ENCODE measurements at regions not wholly inside any gene's neighbourhood (a gene's known extent, or its start where the extent isn't known, plus 50 kb on each side); places are given as distances from the start of the nearest gene placed in this dataset.

DNA sequence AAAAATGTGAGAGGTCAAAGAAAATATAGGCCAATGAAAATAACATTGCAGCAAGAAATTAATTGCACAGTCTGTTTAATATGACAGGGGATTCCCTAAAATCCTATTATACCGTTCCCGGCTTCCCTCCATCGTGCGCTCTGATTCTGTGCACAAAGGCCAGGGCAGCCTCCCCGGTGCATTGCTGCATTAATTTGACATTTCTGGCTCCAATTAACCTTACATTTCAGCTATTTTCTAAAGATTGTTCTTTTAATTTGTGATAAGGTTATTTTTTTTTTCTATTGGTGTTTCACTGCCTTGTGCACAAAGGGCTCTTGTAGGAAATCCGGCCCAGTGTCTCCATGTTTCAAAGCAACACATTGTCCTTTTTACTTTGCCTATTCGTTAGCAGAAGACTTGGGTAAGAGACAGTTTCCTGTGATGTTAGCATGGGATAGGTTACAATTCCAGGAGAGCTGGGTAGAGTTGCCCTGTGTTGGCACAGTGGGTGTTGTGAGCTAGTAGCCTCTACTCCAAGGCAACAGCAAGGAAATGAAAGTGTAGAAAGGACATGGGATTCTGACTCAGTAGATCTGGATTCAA, 257.3 kb upstream of the IGF1R start:
- no peak for DNase-seq

DNA sequence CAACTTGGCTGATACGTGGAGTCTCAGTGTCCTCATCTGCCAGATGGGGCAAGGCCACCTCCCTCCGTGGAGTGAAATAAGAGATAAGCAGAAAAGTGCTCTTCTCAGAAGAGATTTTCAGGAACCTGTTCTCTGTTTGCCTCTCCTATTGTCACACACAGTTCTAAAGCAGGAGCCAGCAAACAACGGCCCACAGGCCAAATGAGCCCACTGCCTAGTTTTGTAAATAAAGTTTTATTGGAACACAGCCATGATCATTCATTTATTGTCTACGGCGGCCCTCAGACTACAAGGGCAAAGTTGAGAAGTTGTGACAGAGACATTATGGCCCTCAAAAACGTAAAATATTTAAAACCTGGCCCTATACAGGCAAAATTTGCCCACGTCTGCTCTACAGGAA, 256.8 kb upstream of the IGF1R start:
- no peak for DNase-seq

- no peak for DNase-seq
These were observed 254.9 kb upstream of the IGF1R start for GRCh38 chr15:98393471-98393870.

GRCh38 chr15:98394546-98394945, 253.8 kb upstream of the IGF1R start:
- no peak for DNase-seq

DNA sequence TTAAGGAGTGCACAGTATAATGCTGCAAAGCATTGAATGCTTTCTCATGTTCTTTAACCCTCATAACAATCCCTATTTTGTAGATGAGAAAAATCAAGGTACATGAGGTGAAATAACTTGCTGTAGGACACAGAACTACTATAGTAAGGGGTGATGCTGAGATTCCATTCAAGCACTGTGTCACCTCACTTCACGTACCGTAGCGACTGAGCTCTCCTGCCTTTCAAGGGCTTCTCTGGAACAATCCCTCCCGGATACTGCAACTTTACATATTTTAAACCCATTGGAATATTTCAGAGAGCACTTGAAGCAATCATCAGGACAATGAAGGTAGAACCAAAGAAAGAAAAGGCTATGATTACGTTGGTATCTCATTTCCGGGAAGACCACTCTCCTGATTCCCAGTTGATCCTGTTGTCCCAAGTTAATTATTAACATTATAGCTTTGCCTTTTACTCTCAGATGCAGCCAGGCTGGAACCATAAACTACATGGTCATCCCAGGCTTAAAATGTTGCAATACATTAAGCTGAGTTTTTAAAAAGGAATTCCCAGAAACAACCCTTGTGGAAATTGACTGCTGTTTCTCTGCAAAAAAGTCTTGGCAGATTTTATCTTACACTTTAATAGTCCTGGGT, 252.2 kb upstream of the IGF1R start:
- no peak for DNase-seq

- DNase-seq, result no peak
These were observed 250.9 kb upstream of the IGF1R start for GRCh38 chr15:98397419-98397818.

DNA sequence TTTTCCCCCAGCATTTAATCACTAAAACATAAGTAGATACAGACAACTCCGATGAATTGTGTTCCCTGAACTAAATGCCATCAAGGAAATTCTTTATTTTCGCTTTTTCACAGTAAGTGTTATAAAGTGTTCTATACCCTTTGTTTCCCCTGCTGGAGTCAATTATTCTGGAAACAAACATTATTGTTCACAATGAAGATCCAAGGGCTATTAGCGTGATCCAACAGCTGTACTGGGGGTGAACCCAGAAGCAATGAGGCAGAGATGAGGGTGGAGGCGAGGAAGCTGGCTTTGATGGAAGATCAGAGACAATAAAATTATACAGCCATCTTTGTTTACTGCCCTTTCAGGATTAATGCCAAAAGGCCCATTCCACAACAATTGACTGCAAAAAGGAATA, 250.3 kb upstream of the IGF1R start:
- no peak for DNase-seq

DNA sequence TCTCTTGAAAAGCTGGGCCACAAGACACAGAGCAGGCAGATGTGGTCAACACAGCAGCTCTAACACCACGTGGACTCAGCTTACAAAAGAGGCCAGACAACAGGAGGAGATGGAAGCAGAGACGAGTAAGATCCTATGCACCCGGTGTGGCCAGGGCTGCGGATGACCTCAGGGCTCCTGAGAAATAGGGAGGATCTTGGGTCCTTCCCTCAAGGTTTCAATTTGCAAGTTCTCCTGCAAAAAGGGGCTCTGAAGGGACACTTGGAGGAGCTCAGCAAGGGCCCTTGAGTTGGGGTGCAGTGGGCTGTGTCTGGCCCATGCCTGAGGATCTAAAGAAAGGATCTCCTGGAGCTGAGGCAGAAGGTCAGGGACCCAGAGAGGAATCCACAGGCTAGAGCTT, 249.5 kb upstream of the IGF1R start:
- DNase-seq, result no peak

DNA sequence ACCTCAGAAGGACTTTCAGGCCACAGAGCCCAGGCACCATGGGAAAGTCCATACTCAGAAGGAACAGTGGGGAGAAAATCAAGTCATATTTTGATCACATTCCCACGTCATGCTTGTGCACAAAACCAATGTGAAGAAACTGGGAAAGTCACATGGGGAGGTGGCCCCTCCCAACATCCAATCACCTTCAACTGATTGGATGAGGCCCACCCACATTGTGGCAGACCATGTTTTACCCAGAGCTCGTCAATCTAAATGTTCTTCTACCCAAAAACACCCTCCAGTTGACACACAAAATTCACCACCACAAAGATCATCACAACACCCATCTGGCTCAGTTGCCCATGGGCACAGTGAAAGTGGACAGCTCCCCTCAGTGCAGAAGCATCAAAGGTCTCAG, 248.2 kb upstream of the IGF1R start:
- no peak for DNase-seq

DNA sequence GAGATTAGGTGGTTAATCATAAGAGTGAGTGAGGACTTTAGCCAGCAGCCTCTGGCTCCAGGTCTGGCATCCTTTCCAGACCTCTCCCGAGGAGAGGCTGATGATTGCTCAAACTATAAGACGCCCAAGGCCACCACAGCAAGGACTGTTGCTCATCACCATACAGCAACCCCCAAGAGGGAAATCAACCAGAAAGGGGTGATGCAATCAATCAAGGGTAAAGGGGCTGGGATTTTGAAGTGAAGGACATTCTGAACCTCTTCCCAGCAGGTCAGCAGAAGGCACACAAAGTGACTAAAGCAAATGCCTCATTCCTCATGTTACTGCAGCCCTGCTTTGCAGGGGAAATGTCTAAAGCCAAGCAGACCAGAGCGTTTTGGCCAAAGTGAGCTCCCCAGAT, 247.3 kb upstream of the IGF1R start:
- DNase-seq, result no peak

DNA sequence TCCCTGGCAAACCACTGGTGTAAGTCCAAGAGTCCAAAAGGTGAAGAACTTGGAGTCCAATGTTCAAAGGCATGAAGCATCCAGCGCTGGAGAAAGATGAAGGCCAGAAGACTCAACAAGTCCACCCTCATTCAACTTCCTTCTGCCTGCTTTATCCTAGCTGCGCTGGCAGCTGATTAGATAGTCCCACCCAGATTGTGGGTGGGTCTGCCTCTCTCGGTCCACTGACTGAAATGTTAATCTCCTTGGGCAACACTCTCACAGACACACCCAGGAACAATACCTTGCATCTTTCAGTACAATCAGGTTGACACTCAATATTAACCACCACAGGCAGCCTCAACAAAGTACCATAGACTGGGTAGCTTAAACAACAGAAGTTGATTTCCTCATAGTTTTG, 245.9 kb upstream of the IGF1R start:
- DNase-seq, result no peak

DNA sequence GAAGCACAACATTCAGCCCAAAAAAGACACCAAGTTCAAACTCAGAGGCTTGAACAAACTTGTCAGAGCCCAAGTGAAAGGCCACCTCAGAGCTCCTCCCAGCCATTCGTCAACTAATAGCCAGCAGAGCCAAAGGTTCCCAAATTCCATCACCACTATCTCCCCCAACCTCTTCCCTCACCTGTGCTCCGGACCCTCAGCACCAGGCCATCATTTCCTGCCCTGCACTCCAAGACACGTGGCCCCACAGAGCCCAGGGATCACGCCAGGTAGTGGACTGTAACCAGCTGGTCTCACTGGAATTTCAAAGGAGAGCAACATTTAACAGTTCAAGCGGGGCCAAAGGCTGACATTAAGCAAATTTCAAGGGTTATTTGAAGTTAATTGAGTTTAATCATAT, 245.2 kb upstream of the IGF1R start:
- DNase-seq, result no peak

GRCh38 chr15:98403569-98403968, 244.8 kb upstream of the IGF1R start:
- DNase-seq, result no peak

- DNase-seq, result no peak
These were observed 243.3 kb upstream of the IGF1R start for GRCh38 chr15:98405013-98405412.

DNA sequence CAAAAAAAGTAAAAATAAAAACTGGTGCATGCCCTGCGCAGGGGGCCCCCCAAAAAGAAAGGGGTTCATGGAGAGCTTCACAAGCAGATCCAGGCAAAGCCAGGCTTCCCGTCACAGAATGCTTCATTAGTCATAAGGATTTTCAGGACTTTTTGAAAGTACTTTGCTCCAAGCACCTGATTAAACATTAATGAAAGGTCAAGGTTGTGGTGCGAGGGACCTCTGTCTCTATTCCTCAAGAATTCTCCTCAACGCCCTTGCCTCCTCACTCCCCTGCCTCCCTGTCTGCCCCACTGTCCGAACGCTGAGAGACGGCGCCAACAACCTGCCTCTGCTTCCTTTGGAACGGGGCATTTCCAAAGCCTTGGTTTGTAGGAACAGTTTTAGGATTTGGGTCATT, 240.1 kb upstream of the IGF1R start:
- no peak for DNase-seq

DNA sequence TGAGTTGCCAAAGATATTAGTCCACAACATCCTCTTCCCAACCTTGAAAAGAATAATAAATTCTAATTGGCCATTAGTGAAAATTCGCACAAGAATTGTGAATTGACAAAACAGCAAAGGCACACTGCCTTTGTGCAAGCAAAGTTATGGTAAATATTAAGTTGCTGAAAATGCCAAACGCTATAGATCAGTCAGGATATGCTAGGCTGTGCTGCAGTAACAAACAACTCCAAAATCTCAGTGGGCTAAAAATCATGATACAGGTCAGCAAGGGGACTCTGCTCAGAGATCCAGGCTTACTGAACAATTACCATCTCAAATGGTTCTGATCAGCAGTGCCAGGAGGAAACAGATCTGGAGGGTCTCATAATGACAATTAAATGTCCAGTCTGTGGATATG, 238.0 kb upstream of the IGF1R start:
- no peak for DNase-seq

GRCh38 chr15:98412852-98413251, 235.5 kb upstream of the IGF1R start:
- no peak for DNase-seq

DNA sequence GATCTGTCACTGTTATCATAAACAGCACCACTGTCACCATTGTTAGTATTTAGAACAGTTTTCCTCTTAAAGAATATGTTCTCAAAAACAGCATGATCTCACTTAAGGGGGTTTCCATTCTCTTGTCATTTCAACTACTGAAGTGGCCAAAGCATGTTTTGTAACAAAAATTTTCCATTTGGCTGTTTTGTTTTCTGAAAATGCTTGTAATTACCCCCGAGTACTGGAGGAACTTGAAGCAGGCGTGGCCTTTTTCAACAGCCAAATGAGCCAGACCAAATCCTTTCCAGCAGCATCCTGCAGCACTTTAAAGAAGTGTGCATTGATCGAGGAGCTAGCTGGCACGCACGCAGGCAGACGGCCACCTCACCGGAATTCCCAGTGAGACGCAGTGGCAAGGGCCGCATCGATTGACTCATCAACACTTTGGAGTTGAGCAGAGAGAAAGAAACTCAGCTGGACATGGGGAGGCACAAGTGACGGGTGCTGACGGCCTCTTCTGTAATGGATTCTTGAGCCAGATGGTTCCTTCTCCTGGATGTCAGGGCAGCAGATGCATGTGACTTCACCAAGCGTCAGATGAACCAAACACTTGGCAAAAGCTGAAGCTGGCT, 234.3 kb upstream of the IGF1R start:
- DNase-seq, result no peak

DNA sequence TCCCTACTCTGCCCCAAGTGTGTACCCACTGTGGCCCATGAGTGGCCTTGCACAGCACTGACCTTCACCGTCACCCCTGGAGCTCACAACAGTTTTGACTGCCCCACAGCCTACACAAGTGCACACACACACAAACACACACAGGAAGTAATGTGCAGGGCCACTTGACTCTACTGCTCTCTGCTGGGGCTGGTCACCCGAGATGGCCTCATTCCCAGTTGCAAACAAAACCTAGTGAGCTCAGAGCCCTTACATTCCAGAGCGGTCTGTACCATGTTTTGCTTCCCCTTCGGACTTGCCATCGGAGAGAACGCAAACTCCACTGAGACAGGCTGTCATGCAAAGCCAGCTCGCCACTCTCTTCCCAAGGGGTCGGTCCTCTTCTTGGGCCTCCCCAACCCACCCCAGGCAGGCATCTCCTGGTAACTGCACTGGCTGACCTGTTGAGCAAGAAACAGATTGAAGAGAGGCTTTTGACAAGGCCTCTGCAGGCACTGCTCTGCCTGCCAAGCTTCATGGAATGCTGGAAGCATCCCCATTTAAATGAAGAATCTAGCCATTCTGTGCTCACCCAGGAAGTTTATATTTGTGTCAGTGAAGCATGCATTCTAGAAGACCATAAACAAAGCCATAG, 232.0 kb upstream of the IGF1R start:
- DNase-seq, result no peak

- DNase-seq, result no peak
These were observed 231.0 kb upstream of the IGF1R start for GRCh38 chr15:98417346-98417745.

DNA sequence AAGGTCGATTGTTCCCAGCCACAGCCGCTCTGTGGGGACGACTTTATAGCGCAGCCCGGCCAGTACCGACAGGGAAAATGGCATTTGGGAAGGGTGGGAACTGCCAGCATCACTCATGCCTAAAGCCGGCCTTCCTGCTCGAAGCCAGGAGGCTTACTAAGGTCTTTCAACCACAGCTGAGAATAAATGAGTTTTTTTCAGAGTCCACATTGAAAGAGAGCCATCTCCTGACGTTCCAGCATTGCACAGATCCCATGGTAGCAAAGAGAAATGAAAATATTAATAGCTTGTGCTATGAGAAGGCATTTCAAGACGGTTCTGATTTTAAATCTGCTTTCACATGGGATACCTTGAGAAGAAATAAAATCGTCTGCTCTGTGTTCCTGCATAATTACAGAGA, 230.2 kb upstream of the IGF1R start:
- DNase-seq, result no peak

GRCh38 chr15:98419173-98419780, 229.1 kb upstream of the IGF1R start:
- DNase-seq, result no peak

DNA sequence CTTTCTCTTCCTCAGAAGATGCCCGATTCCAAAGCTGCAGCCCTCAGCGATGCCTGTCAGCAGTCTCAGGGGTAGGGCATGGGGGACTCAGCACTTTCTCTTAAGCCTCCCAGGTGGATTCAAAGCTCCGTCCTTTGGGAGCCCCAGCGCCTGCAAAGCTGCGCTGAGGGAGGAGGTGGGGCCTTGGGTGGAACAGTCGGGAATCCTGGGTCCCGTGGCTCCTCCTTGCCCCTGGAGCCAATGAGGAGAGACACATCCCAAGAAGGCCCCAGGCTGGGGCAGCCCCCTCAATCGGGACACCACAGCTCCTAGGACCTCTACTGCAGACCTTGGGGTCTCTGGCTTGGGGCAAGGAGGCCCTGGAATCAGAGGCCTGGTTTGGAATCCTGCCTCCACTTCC, 227.5 kb upstream of the IGF1R start:
- no peak for DNase-seq

Measured in dermis blood vessel endothelial cell (primary cell).